ENCODE measurements at regions not wholly inside any gene's neighbourhood (a gene's known extent, or its start where the extent isn't known, plus 50 kb on each side); places are given as distances from the start of the nearest gene placed in this dataset.

- TF ChIP-seq CBFB (CRISPR knock-in tag; IDR thresholded peaks at IDR 0.05; ENCODE audit: low read depth) (no peak), ZNF232 (CRISPR knock-in tag; IDR thresholded peaks at IDR 0.05) (no peak), AFF4 (CRISPR knock-in tag; IDR thresholded peaks at IDR 0.05; ENCODE audit: borderline replicate concordance) (no peak)
Measured at GRCh38 chr17:5877948-5878347, 192.2 kb upstream of the WSCD1 start (continued).

- H3K4me1 Mint-ChIP-seq, result peaks cover 32% of the 10 kb centered on the region
- no peak for ATAC-seq
- H3K27ac Mint-ChIP-seq, result no peak overlapping the region
- no peaks in the 10 kb centered on the region; the same call in 1 of the 2 replicates for H3K9me3 Mint-ChIP-seq
- CTCF ChIA-PET, result no interaction called here
- POLR2A ChIA-PET, result no interaction called here
- H3K27me3 Mint-ChIP-seq (ENCODE audit: low read depth), result no peaks in the 10 kb centered on the region
- TF ChIP-seq ZMAT4 (CRISPR knock-in tag; IDR thresholded peaks at IDR 0.05) (no peak), E2F1 (CRISPR knock-in tag; IDR thresholded peaks at IDR 0.05) (no peak), JAZF1 (CRISPR knock-in tag; IDR thresholded peaks at IDR 0.05) (no peak), FOXK1 (CRISPR knock-in tag; IDR thresholded peaks at IDR 0.05) (no peak), ZNF512 (CRISPR knock-in tag; IDR thresholded peaks at IDR 0.05; ENCODE audit: borderline replicate concordance) (no peak)
- no peaks in the 10 kb centered on the region for H3K36me3 Mint-ChIP-seq
- DNase-seq (ENCODE audit: low spot score), result no peak
- no peak overlapping the region for H3K4me3 Mint-ChIP-seq
Measured at GRCh38 chr17:5881849-5882248, 188.3 kb upstream of the WSCD1 start.

GRCh38 chr17:5883775-5884665, 186.2 kb upstream of the WSCD1 start:
- H3K36me3 Mint-ChIP-seq, result peaks cover 4% of the 10 kb centered on the region
- H3K9me3 Mint-ChIP-seq, result peaks cover 4% of the 10 kb centered on the region
- DNase-seq (ENCODE audit: low spot score), result no peak
- no peak for ATAC-seq
- POLR2A ChIA-PET, result no interaction called here
- TF ChIP-seq GABPB1 (CRISPR knock-in tag; IDR thresholded peaks at IDR 0.05) (no peak), ZBTB21 (CRISPR knock-in tag; IDR thresholded peaks at IDR 0.05; ENCODE audit: borderline replicate concordance) (no peak), NFYB (CRISPR knock-in tag; conservative IDR thresholded peaks at IDR 0.05; ENCODE audit: low read depth) (no peak), OVOL2 (CRISPR knock-in tag; IDR thresholded peaks at IDR 0.05; ENCODE audit: borderline replicate concordance) (no peak), ZNF532 (CRISPR knock-in tag; IDR thresholded peaks at IDR 0.05; ENCODE audit: borderline replicate concordance) (no peak), ZNF121 (CRISPR knock-in tag; IDR thresholded peaks at IDR 0.05) (no peak), ZNF512 (CRISPR knock-in tag; IDR thresholded peaks at IDR 0.05; ENCODE audit: borderline replicate concordance) (no peak)
- peaks cover 29% of the 10 kb centered on the region for H3K4me1 Mint-ChIP-seq
- H3K27me3 Mint-ChIP-seq (ENCODE audit: low read depth), result no peaks in the 10 kb centered on the region
- H3K4me3 Mint-ChIP-seq, result no peak overlapping the region
- H3K27ac Mint-ChIP-seq, result no peak overlapping the region
- CTCF ChIA-PET, result interaction anchor here (0.6 to 1.2 kb wide), 2 partner anchors 10 to 185 kb away, joined by 3 to 4 read pairs; no protein-coding TSS in a partner anchor
